ENCODE measurements at regions not wholly inside any gene's neighbourhood (a gene's known extent, or its start where the extent isn't known, plus 50 kb on each side); places are given as distances from the start of the nearest gene placed in this dataset.

GRCh38 chr3:135878501-135878900 lies 87.0 kb upstream of the PPP2R3A start:
- DNase-seq = no peak

GRCh38 chr3:135885885-135886284 lies 79.6 kb upstream of the PPP2R3A start:
- no peak for DNase-seq

GRCh38 chr3:135887220-135887619 lies 78.3 kb upstream of the PPP2R3A start:
- no peak for DNase-seq

- no peak for DNase-seq
Observed at GRCh38 chr3:135889443-135889842, 76.1 kb upstream of the PPP2R3A start.

GRCh38 chr3:135891121-135891520 lies 74.4 kb upstream of the PPP2R3A start:
- DNase-seq = no peak

GRCh38 chr3:135895106-135895733 lies 70.3 kb upstream of the PPP2R3A start:
- DNase-seq = peak; percentile 25

GRCh38 chr3:135895734-135896121 lies 69.8 kb upstream of the PPP2R3A start:
- DNase-seq = no peak

- DNase-seq = no peak
Observed at GRCh38 chr3:135896613-135897012, 68.9 kb upstream of the PPP2R3A start.

GRCh38 chr3:135897715-135898114 lies 67.8 kb upstream of the PPP2R3A start:
- no peak for DNase-seq

GRCh38 chr3:135898774-135899173 lies 66.8 kb upstream of the PPP2R3A start:
- no peak for DNase-seq

GRCh38 chr3:135905058-135905724 lies 60.3 kb upstream of the PPP2R3A start:
- DNase-seq = no peak

GRCh38 chr3:135907422-135908165 lies 57.9 kb upstream of the PPP2R3A start:
- DNase-seq = no peak

GRCh38 chr3:135908225-135908624 lies 57.3 kb upstream of the PPP2R3A start:
- no peak for DNase-seq

GRCh38 chr3:135908737-135909136 lies 56.8 kb upstream of the PPP2R3A start:
- DNase-seq = no peak

GRCh38 chr3:135911110-135911509 lies 54.4 kb upstream of the PPP2R3A start:
- DNase-seq = no peak

GRCh38 chr3:135915206-135915605 lies 50.3 kb upstream of the PPP2R3A start:
- no peak for DNase-seq
